GM21723 (cell line): ENCODE measurements at regions not wholly inside any gene's neighbourhood (a gene's known extent, or its start where the extent isn't known, plus 50 kb on each side); places are given as distances from the start of the nearest gene placed in this dataset.
"Not testable (repeated sequence)": the region's sequence is repeated elsewhere in the genome, so short reads cannot be mapped to it uniquely, and the experiment has no call there.

ENCODE experiments used
- ATAC-seq: cut with Tn5 transposase; IDR thresholded peaks from one replicate; pipeline ENCODE4 v1.9.1; 2021; ENCODE audit warnings: mild to moderate bottlenecking, moderate library complexity; ENCODE audit not compliant: unreplicated experiment

DNA sequence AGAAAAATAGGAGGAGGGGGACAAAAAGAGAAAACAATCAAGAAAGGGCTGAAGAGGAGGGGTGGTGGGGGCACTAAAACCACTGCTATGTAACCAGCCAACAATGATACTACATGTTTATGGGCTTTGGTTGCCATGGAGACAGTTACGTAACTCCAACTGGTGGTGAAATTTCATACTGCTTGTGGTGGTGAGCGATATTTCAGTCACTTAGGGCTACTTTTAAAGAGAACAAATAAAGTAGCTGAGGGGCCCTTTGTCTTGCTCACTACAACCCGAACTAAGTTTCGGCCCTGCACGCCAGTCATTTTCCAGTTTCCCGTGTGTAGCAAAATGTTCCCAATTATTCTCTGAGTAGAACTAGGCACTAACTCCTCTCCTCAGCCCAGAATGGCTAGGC lies 275.2 kb upstream of the EDA2R start:
- no peak for ATAC-seq

DNA sequence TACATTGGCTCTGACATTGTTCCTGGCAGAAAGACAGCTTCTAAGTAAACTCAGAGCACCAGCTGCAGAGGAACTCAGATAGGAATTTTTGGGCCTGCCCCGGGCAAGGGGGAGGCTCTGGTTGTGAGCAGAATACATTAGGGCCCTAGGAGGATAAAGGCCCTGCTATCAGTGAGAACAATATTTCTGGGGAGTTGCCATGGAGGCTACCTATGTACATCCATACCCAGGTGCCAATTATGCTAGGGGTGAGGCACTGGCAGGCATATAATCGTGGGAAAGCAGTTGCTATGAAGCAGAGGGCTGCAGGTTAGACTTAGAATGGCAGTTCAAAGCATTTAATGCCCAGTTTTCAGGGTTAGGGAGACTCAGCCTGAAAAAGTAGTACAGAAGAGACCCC lies 273.5 kb upstream of the EDA2R start:
- ATAC-seq = no peak

DNA sequence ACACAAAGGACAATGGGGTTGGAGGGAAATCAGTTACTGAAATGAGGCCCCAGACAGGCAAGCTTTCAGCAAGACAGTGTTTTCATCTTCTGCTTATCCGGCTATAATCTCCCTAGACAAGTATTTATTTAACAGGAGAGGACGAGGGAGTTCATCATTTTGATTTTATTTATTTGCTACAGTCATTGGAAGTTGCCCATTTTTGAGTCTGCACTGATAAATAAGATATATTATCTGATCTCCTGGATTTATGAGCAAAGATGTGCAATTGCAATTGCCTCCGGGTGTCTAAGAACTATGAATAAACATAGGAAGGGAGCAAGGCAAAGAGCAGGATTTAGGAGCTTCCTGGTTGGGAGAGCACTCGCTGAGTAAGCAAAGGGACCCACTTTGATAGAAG lies 263.2 kb upstream of the EDA2R start:
- ATAC-seq = no peak

DNA sequence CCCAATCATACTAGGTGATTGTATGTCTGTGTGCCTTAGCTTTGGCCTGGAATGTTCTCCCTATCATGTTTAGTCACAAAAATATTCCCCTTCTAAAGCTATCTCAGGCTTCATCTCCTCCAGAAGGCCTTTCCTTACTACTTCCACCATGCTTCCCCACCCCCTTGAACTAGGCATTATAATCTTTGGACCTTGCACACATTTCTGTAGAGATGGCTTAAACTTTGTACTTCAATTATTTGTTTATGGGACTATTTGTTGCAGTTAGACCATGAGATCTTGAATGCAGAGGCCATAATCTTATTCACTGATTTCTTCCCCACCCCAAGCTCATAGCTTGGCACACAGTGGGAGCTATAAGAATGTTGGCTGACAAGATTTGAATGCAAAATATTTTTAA lies 262.0 kb upstream of the EDA2R start:
- ATAC-seq = no peak

DNA sequence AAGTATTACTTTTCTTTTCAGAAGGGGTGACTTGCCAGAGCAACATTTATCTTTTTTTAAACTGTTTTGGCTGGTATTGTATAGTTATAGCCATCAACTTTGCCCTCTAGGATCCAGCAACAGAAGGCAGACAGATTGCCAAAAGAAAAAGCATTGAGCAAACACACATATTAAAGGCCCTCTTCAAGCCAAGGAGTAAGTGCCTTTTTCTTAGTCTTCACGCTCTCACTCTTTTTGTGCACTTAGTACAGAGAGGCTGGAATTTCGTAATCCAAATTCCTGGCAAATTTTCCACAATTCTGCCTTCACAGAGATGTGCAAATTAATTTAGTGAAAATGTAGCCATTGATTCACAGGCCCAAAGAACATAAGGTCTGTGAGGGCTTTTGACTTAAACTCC lies 253.1 kb upstream of the EDA2R start:
- no peak for ATAC-seq

DNA sequence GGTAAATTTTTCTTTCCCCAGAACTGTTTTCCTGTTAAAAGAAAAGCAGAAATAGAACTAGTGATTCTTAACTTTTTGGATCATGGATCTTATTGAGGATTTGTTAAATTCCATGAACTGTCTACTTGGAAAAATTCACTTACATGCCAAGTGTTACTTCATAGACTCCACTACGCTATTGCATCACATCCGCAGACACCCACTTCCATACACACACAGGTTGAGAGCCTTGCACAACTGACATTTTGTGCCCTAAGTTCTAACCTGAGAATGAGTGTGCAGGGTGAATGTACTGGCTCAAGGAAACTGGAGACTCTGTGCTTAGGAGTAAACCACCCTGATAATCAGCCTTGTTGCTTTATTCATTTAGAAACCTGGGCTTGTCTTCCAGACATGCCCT lies 250.5 kb upstream of the EDA2R start:
- ATAC-seq = no peak

DNA sequence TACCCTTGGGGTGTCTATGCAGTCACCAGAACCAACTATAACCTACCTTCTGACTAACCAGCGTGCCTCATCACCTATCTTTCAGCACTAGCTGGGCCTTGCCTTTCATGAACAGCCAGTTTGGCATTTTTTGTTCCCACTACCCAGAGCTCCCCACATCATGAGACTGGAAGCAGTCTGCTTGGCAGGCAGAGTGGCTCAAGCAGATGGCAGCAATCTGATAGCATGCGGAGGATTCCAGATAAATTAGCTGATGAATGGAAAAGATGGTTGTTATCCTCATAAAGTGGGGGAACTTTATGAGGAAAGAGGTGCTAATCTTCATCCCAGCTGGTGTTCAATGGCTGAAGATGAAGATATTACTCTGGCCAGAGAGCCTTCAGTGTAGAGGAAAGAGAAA lies 243.2 kb upstream of the EDA2R start:
- no peak for ATAC-seq

DNA sequence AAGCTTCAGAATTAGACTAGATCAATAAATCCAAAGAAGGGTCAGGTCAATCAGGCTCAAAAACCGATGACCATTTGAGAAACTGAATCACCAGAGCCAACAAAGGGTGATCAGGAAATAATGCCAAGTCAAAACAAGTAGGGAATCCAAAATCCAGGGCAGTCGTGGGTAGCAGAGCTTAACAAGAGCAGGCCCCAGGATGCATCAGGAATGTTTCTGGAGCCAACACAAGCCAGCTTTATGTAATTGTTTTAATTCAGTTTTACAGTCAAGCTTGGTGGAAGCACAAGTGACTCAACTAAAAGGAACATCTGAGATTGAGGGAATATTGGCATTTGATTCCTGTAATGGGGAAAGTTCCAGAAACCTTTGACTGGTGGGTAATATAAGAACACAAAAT lies 237.9 kb upstream of the EDA2R start:
- ATAC-seq = no peak

DNA sequence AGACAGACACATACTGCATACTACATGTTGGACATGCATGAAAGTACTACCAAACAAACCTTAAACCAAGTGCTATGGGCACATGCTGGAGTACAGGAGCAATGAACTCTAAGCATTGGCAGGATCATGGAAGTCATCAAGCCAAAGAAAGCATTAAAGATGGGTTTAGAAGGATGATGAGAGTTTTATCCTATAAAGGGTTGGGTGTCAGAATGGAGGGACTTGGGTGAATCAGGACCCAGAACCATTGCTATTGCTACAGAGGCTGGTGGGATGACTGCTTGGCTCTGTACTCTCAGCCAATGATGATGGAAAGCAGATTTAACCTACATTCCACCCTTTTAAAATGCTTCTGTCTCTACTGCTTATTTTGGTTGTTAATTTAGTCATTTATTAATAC lies 233.9 kb upstream of the EDA2R start:
- ATAC-seq = no peak

DNA sequence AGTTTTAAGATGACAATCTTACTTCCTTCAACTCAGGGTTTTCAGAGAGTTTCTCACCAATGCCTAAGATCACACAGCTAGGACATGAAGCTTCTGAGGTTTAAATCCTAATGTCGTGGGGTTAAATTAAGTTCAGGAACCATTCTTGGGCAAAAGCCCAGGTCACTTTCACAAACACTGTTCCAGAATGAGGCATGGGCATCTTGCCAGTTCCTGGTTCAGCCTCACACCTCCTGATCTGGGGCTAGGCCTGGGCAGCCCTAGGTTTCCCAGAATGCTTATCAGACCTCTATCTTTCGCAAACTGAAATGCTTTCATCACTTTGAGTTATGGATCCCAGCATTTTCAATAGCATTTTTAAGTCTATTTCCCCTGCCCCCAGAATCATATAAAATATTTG lies 224.8 kb upstream of the EDA2R start:
- ATAC-seq = no peak

DNA sequence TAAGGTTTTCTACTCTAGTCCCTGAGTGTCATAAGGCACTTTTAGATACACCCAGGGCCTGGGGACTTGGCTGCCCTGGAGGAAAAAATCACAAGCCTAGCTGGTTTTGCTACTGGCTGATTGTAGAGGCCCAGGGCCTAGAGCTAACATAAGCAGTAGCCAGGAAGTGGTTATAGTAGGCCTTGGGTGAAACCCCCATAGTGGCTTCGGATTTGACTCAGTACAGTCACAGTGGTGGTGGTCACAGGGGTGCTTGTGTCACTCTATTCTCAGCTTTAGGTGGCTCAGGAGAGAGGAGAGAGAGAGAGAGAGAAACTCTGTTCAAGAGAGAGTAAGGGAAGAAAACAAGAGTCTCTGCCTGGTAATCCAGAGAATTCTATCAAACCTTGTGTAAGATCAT lies 194.5 kb upstream of the EDA2R start:
- ATAC-seq = peak; percentile 97

DNA sequence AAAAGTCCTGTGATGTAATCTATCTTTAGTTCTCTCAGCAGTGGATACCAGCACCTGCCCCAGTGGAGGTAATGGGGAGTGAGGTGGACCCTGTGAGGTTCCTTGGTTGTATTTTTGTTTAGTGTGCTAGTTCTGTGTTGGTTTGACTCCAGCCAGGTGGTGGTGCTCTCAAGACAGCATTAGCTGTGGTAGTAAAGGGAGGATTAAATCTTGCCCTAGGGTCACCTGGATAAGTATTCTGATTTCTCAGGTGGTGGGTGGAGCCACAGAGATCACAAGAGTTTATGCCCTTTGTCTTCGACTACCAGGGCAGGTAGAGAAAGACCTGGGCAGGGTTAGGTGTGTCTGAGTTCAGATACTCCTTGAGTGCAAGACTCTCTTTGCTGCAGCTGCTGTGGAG lies 176.3 kb upstream of the EDA2R start:
- no peak for ATAC-seq

DNA sequence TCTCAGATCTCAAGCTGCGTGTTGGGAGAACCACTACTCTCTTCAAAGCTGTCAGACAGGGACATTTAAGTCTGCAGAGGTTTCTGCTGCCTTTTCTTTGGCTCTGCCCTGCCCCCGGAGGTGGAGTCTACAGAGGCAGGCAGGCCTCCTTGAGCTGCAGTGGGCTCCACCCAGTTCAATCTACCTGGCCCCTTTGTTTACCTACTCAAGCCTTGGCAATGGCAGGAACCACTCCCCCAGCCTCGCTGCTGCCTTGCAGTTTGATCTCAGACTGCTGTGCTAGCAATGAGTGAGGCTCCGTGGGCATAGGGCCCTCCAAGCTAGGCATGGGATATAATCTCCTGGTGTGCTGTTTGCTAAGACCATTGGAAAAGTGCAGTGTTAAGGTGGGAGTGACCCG lies 155.6 kb upstream of the EDA2R start:
- not testable (repeated sequence) for ATAC-seq

DNA sequence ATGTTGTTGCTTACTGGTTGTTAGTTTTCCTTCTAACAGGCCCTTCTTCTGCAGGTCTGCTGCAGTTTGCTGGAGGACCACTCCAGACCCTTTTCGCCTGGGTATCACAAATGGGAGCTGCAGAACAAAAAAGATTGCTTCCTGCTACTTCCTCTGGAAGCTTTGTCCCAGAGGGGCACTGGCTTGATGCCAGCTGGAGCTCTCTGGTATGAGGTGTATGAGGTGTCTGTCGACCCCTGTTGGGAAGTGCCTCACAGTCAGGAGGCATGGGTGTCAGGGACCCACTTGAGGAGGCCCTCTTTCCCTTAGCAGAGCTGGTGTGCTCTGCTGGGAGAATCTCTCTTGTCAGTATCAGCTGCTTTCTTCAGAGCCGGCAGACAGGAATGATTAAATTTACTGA lies 127.4 kb upstream of the EDA2R start:
- ATAC-seq = no peak

DNA sequence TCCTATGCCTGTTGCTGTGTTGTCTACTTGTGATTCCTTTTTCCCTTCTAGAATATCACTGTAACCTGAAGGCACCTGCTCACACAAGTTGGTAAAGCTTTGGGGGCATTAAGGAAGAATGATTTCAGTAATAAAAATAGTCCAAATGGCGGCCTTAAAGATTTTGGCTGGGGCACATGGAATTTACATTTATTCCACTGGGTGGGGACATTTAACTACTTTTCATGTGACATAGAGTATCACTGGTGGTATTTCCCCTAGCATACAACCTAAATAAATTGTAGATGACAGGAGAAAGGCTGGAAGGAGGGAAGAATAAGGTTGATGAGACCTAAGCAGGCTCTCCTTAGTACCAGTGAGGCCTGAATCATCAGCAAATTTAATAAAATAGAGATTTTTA lies 121.8 kb upstream of the EDA2R start:
- no peak for ATAC-seq

DNA sequence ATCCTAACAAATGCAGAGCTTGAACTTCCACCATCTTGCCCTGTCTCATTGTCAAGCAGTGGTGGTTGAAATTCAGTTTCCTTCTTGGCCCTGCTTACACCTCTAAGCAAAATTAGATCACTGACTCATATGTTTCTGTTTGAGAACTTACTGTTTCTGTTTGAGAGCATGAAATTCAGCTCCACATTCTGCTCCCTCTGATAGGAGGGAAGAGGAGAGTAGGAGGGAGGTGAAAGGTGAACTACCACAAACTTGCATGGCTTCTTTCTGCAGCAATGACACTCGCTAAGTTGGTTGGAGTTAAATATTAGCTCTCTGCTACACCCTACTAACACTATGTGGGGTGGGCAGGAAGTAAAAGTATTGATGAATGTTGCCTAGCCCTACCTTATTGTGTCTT lies 117.8 kb upstream of the EDA2R start:
- ATAC-seq = no peak

DNA sequence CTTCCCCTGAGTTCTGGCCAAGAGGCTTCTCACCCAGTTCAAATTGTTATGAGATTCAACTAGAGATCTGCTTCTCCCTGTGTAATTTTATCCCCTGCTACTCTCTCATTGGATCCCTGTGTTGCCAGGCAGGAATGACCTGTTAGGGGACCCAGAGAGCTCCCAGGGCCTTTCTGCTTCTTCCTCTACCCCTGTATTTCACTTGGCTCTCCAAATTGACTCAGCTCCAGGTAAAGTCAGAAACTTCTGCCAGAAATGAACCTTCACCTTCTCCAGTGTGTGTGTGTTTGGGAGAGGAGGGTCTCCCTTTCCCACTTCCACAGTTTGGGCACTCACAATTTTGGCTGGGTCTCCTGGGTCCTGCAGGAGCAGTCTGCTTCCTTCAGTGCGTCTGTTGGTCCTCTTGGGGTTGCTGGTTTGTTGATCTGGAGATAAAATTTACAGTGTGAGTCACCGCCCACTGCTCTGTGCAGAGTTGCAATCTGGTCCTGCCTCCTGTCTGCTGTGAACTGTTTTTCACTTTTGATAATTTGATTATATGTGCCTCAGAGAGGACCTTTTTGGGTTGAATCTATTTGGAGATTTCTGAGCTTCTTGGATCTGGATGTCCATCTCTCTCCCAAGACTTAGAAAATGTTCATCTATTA lies 112.4 kb upstream of the EDA2R start:
- no peak for ATAC-seq

DNA sequence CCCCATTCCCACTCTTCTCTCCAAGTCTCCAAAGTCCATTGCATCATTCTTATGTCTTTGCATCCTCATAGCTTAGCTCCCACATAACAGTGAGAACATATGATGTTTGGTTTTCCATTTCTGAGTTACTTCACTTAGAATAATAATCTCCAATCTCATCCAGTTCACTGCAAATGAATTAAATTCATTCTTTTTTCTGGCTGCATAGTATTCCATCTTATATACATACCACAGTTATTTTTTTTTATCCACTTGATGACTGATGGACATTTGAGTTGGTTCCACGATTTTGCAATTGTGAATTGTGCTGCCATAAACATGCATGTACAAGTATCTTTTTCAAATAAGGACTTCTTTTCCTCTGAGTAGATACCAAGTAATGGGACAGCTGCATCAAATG lies 105.6 kb upstream of the EDA2R start:
- ATAC-seq = not testable (repeated sequence)

DNA sequence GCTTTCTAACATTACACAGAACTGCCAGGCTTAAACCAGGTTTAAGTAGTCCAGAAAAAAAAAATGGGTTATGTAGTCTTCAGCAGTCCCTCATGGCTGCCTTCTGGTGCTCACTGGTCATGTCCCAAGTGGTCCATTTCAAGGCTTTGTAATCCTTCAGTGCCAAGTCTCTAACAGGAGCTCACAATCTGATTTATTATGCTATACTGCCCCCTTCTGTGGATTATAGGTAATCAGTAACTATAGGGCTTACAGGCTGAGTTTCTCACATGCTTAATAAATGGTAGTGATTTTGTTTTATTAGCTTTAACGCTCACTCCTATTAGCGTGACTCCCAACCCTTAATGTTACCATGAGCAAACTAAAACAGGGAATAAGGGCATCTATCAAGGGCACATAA lies 92.5 kb upstream of the EDA2R start:
- ATAC-seq = peak; percentile 59

DNA sequence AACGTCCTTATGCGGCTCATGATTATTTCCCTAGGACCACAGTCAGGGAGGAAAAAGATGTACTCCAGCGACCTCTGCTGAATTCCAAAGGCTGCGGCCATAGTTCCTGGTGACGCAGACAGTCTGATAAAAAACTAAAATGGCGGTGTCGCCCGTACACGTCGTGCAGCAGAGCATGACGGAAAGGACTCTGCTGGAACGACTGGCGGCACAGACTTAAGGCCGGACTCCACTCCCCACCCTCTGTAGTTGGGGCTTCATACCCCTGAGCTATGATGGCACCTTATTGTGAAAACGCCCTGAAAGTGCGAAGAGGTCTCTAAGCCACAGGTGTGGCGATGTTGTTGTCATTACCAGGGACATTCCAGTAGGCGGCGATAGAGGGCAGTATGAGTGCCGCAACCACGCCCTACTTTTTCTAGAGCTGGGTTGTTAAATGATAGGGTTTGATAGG lies 90.0 kb upstream of the EDA2R start:
- ATAC-seq = peak; percentile 91

DNA sequence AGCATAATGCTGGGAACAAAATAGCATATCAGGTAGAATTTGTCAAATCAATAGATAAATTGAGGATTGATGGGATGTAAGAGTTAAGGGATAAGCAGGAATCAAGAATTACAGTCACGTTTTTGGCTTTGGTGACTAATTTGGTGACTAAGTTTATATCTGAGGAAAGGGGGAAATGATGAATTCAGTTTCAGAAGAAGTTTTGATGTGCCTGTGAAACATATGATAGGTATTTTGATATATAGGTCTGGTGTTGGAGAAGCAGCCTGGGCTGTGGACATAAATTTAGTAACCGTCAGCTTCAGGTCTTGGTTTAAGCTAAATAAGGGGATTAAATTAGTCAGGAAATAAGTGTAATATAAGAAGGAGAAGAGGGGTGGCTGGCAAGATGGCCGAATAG lies 79.0 kb upstream of the EDA2R start:
- no peak for ATAC-seq

DNA sequence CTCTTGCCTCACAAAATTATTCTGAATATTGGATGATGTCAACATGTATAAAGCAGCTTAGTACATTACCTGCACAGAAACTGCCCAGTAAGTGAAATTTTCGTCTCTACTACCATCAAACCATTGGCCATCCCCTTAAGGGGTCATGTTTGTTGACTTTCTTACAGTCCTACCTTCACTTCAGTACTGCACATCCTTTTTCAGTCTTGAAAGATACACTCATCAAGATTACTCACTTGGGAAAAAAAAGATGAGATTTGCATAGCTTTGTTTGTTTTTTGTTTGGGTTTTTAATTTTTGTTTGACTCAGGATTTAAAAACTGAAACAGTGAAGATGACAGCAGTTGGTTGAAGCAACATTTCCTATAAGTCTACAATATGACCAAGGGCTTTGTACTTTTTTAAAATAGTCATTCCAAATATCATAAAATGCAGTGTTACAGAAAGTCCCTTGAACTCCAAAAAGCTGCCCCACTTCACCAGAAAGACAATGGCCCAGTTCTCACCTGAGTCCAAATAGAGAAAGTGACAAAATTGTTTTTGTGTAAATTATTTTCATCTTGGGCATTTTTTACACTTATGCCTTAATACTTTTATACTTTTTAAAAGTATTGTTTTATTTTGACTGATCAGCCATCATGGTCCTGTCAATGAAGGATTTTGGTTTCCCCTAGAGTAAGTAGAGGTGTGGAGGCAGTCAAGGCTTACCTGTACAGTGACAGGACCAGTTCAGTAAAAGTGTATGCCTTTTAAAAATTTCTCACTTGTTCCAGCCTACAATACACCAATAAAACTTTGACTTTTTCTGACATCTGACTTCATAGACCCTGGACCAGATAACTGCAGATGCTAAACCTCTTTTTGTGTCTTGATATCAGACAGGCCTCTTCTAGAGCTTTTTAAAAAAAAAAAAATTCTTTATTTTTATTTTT lies 59.7 kb upstream of the EDA2R start:
- ATAC-seq = no peak
